ENCODE measurements at regions not wholly inside any gene's neighbourhood (a gene's known extent, or its start where the extent isn't known, plus 50 kb on each side); places are given as distances from the start of the nearest gene placed in this dataset.

DNA sequence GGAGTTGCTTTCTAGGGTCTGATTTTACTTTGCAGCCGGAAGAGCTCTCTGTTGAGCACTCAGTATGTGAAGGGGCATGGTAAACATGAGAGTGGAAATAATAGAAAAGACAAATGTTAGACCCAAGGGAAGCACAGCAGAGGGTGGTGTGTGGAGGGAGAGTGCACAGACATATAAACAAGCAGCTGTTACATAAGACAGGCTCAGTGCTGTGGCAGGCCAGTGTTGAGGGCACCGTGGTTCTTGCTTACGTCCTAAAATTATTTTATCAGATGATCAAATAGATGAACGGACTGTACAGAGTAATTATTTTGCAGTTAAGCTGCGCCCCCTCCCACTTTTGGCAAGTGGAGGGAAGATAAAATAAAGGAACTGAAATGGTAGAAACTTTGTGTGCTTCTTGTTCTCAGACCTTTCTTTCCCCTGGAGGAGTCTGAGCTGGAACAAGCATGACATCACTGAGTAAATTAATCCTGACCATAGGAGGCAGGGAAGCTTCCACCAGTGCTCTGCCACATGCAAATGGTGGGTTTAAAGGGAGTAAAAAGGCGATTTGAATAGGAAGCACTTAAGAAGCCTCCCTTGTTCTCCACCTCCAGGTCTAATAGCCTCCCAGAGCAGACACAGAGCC is 205.6 kb downstream of the IL20RB start:
- H3K4me3 ChIP-seq (ENCODE audit: low read depth, low read length) = no peak overlapping the region
- TF ChIP-seq, protein P1, sequence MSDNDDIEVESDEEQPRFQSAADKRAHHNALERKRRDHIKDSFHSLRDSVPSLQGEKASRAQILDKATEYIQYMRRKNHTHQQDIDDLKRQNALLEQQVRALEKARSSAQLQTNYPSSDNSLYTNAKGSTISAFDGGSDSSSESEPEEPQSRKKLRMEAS (IDR thresholded peaks at IDR 0.05; ENCODE audit: low read depth, low read length) = no peak
- TF ChIP-seq MYC (IDR thresholded peaks at IDR 0.05; ENCODE audit: low read depth, low read length) = no peak
- TF ChIP-seq, protein P2, sequence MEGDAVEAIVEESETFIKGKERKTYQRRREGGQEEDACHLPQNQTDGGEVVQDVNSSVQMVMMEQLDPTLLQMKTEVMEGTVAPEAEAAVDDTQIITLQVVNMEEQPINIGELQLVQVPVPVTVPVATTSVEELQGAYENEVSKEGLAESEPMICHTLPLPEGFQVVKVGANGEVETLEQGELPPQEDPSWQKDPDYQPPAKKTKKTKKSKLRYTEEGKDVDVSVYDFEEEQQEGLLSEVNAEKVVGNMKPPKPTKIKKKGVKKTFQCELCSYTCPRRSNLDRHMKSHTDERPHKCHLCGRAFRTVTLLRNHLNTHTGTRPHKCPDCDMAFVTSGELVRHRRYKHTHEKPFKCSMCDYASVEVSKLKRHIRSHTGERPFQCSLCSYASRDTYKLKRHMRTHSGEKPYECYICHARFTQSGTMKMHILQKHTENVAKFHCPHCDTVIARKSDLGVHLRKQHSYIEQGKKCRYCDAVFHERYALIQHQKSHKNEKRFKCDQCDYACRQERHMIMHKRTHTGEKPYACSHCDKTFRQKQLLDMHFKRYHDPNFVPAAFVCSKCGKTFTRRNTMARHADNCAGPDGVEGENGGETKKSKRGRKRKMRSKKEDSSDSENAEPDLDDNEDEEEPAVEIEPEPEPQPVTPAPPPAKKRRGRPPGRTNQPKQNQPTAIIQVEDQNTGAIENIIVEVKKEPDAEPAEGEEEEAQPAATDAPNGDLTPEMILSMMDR (IDR thresholded peaks at IDR 0.05; ENCODE audit: low read depth, low read length) = no peak
- no peak for TF ChIP-seq POLR2A (IDR thresholded peaks at IDR 0.05; ENCODE audit: extremely low read depth, insufficient read length)
- DNase-seq (ENCODE audit: low read depth) = no peak

DNA sequence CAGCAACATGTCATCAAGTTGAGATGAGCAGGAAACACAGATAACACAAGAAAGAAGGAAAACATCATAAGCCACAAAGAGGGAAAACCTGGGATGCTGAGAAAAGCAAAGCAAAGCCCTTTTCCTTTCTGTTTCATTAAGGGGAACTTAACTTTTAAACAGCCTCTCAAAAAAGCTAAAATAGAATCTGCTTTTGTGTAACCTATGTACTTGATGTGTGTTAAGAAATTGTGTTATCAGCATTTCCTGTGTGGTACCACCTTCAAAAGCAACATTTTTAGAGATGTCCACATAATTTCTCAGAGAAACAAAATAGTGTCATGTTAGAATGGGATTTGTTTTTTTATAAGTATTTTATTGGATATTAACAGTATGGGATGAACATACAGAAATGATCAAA is 206.2 kb downstream of the IL20RB start:
- no peak overlapping the region for H3K4me3 ChIP-seq (ENCODE audit: low read depth, low read length)
- DNase-seq (ENCODE audit: low read depth) = no peak
- TF ChIP-seq POLR2A (IDR thresholded peaks at IDR 0.05; ENCODE audit: extremely low read depth, insufficient read length) (no peak), MYC (IDR thresholded peaks at IDR 0.05; ENCODE audit: low read depth, low read length) (no peak)
- TF ChIP-seq, protein P2 (IDR thresholded peaks at IDR 0.05; ENCODE audit: low read depth, low read length) = no peak
- TF ChIP-seq, protein P1 (IDR thresholded peaks at IDR 0.05; ENCODE audit: low read depth, low read length) = no peak

DNA sequence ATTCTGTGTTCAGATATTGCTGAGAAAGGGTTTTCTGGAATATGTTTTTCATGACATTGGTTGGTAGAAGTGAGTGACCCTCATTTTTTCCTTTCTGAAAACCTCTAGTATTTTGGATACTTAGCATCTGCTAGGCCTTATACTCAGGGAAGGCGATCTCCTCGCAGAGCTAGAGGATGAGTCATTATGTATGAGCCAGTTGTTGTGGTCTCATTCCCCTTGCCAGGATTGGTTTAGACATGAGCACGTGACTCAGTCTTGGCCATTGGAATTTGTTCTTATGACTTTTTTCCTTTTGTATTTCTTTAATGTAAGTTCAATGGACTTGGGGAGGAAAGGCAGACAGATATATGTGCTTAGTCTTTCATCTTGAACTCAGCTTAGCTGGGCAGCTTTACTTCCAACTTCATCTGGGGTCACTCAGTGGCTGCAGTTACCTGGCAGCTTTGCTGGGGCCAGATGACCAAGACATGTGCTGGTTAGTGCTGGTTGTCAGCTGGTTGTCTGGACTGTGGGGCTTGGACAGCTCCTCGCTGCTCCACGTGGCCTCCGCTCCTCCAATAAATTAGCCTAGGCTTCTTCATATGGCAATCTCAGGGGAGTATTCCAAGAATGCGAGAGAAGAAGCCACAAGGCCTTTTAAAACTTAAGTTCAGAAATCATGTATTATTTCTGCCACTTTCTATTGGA is 207.5 kb downstream of the IL20RB start:
- TF ChIP-seq MYC (IDR thresholded peaks at IDR 0.05; ENCODE audit: low read depth, low read length) = no peak
- TF ChIP-seq, protein P1 (IDR thresholded peaks at IDR 0.05; ENCODE audit: low read depth, low read length) = peak; percentile 18; the same call in 1 of the 2 replicates
- DNase-seq (ENCODE audit: low read depth) = peak; percentile 15
- H3K4me3 ChIP-seq (ENCODE audit: low read depth, low read length) = no peak overlapping the region

DNA sequence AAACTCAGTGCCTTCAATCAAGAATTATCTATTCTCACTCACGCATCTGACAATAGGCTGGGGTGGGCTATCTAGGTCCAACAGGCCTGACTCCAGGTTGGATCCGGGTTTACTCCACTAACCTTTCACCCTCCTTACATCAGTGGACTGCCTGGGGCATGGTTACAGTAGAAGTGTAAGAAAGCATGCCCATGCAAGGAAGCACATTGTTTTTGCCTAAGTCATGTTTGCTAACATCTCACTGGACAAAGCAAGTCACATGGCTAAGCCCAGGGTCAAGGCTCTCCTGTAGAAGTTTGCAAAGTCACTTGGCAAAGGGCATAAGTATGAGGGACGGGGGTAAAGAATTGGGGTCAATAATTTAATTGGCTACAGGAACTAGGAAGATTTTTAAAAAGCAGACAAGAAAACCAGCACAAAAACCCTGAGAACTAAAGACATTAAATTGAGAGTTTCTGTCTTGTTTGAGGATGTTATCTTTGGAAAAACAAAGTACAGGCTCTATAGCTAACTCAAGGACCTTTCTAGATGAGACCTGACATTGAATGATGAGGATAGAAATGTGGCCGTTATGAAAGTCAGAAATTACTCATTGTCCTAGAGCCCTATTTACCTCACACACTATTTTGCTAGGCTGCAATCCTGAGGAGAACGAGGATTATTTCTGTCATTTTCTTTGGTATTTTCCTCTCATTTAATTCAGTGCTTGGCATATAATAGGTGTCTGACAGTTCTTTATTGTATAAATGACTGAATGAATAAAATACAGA is 214.2 kb downstream of the IL20RB start:
- DNase-seq (ENCODE audit: low read depth) = no peak
- no peak for TF ChIP-seq MYC (IDR thresholded peaks at IDR 0.05; ENCODE audit: low read depth, low read length)
- TF ChIP-seq POLR2A (IDR thresholded peaks at IDR 0.05; ENCODE audit: extremely low read depth, insufficient read length) = no peak
- TF ChIP-seq, protein P2 (IDR thresholded peaks at IDR 0.05; ENCODE audit: low read depth, low read length) = no peak
- TF ChIP-seq, protein P1 (IDR thresholded peaks at IDR 0.05; ENCODE audit: low read depth, low read length) = no peak
- H3K4me3 ChIP-seq (ENCODE audit: low read depth, low read length) = no peak overlapping the region

DNA sequence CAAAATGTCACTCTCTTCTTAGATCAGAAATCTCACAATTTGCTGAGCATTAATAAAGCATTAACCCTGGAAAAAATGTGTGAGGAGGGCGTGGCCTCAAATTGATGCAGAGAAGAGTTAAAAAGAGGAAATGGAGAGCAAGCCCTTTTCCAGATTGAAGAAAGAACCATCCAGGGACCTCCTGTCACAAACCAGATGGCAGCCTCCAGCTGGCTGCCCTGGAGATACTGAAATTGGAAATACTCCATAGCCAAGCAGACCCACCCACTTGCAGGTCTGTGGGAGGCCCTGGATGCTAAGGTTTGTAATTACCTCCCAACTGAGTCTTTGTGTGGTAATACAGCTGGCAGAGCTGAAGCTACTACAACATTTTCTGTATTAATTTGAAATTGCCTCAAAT is 214.9 kb downstream of the IL20RB start:
- TF ChIP-seq MYC (IDR thresholded peaks at IDR 0.05; ENCODE audit: low read depth, low read length) (no peak), POLR2A (IDR thresholded peaks at IDR 0.05; ENCODE audit: extremely low read depth, insufficient read length) (no peak)
- TF ChIP-seq, protein P2 (IDR thresholded peaks at IDR 0.05; ENCODE audit: low read depth, low read length) = no peak
- TF ChIP-seq, protein P1 (IDR thresholded peaks at IDR 0.05; ENCODE audit: low read depth, low read length) = no peak
- H3K4me3 ChIP-seq (ENCODE audit: low read depth, low read length) = no peak overlapping the region
- no peak for DNase-seq (ENCODE audit: low read depth)
